ENCODE measurements at regions not wholly inside any gene's neighbourhood (a gene's known extent, or its start where the extent isn't known, plus 50 kb on each side); places are given as distances from the start of the nearest gene placed in this dataset.

- no peak for TF ChIP-seq POLR2A (IDR thresholded peaks at IDR 0.05; ENCODE audit: low read length)
- TF ChIP-seq GATA1 (IDR thresholded peaks at IDR 0.05; ENCODE audit: low read depth, low read length), result no peak
Measured at GRCh38 chr6:12522347-12522746, 194.2 kb upstream of the PHACTR1 start.
